ENCODE measurements at regions not wholly inside any gene's neighbourhood (a gene's known extent, or its start where the extent isn't known, plus 50 kb on each side); places are given as distances from the start of the nearest gene placed in this dataset.

- TF ChIP-seq CTCF (IDR thresholded peaks at IDR 0.05) (no peak), POLR2A (IDR thresholded peaks at IDR 0.05) (no peak), POLR2AphosphoS5 (IDR thresholded peaks at IDR 0.05; ENCODE audit: insufficient read depth in 1 of 2, low read depth in 1 of 2) (no peak)
Measured at GRCh38 chr15:39482459-39482858, 98.4 kb upstream of the THBS1 start.

All from vagina (tissue), 2 donors.